ENCODE measurements at regions not wholly inside any gene's neighbourhood (a gene's known extent, or its start where the extent isn't known, plus 50 kb on each side); places are given as distances from the start of the nearest gene placed in this dataset.

DNA sequence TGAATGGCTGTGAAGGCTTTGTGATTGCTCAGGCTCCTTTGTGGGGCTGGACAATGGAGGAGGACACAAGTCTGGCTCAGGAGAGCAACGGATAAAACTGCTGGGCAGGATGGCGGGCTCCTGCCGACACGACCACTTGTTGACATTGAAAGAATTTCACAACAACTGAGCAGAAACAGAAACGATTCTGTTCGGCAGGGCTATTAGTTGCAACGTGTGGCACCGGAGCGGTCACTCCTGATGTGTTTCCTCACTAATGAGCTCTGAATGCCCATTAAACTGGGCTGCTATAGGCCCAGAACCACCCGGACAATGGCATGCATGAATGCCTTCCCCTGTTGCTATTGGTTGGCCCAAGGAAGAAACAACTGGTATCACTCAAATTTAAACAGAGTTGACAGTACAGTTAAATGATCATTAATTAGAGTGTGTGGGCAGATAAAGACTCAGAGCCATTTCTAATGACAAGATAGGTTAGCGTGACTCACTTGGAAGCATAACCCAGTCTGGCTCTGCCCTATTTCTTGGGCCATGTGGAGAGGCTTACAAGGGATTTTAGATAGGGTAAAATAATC lies 142.9 kb downstream of the ASCL1 start:
- DNase-seq = no peak

DNA sequence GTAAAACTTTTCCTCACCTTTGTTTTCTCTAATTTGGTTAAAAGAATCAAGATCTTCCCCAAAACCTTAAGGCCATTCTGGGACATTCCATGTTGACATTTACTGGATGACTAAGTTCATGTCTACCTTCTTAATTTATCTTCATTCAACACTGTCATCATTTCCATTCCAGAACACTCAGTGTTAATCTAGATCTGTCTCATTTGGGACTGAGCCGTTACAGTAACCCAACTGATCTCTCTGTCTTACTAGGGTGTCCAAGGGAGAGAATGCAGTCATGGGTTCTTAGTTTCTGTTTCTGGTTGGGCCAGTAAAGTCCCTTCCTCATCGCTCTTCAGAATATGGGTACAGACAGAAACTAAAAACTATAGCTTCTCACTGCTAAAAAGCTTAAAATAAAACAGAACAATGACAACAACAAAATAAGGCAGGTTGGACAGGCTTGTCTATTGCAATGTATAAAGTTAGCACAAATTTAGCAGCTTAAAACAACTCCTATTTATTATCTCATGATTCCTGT lies 144.8 kb downstream of the ASCL1 start:
- no peak for DNase-seq

DNA sequence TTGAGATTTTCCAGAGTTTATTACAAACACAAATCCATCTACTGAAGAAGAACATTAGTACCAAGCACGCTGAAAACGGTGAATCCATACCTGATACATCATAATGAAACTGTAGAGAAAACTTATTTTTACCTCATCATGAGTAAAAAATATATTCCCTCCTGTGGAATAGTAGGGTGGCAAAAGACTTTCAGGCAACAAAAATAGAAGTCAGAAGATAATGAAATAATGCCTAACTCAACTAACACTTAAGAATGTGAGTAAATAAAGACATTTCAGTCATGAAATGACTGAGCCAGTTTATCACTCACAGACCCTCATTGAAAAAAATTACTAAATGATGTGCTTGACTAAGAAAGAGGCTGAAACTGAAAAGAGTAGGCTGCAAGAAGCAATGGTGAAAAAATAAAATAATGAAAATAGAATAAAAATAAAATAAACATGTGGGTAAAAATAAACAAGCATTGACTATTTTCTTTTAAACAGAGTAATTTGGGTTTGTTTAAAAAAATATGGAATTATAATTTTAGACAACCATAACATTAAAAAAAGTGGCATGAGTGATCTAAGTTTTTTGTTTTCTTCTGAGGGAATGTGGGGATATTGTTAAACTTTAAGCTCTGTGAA lies 148.6 kb downstream of the ASCL1 start:
- no peak for DNase-seq

DNA sequence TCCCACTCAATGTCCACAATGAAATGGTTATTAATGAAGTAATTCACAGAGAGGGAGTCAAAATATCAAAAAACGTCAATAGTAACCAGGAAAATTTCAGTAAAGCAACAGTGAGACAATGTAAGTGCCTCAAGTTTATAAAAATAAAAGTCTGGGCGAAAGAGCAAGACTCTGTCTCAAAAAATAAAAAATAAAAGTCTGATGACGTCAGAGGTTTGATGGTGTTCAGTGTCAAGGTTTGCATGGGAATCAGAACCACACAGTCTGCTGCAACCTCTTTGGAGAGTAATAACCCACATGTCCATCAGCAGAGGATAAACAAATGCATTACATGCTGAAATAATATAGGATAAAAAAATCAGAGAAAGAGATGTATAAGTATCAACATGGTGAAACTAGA lies 152.4 kb downstream of the ASCL1 start:
- no peak for DNase-seq

DNA sequence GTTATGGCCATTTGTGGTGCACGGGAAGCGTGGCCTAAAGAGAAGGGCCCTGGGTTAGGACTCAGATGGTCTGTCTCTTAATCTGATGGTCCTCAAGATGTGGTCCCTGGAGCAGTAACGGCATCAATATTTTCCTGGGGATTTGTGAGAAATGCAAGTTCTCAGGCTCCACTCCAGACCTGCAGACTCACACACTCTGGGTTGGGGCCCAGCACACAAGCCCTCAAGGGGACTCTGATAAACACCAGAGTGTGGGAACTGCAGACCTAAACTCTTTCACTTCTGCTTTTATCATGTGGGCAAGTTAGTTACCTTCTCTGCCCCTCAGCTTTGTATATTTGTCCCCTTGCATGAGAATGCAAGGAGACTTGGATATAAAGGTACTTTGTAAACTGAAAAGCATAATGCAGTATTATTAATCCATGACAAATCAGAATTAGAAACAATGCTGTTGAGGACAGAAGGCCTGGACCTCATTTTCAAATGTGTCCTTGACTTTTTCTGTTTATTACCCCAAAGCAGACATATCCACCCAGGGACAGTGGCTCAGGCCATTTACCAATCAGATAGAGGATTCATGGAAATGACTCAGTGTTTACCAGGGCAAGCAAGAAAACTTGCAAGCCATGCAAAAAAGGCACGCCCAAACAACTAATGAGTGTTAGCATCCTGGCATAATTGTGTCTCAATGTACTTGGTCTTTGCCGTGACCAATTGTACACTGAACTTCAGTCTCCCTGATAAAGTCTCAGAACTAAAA lies 157.0 kb downstream of the ASCL1 start:
- no peak for DNase-seq

DNA sequence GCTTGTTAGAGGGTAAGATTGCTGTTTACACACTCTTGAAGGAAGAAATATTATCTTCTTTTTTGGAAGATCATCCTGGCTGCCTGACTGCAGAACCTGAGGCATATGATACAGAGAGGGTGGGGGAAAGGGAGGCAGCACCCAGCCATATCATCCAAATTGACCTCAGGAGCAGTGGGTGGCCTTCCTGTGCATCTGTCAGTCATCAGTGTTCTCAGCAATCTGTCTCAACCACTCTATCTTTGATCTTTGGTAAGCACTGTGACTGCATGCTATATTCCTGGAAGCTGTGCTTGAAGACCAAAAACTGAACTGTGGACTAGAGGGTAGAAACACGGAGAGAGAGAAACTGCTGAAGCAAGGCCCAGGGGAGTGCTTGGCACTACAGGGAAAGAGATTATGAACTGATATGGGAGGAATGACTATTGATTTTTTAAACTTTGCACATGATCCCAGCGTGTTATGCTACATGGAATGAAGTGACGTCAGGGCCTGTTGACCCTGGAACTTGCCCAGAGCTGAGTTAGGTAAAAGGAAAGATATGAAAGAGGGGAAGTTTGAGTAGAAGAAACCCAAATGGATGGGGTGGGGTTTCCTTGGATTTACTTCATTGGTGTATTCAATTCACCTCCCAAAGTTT lies 171.5 kb downstream of the ASCL1 start:
- no peak for DNase-seq

DNA sequence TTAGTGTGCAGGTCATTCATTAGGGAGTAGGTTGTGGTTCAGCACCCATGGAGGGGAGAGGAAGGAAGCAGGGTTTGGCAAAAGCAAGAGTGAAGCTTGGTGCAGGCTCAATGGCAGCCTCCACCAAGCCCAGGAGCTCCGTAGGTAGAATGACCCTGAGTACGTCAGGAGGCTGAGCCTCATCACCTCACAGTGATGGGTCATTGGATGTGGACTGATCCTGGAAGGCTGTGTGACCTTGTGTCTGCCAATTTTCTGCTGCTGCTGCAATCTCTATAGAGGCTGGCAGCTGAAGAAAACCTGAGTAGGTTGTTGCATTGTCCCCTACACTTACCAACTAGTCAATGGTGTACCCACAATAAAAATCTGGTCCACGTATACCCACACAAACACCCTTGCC lies 173.1 kb downstream of the ASCL1 start:
- DNase-seq = no peak

DNA sequence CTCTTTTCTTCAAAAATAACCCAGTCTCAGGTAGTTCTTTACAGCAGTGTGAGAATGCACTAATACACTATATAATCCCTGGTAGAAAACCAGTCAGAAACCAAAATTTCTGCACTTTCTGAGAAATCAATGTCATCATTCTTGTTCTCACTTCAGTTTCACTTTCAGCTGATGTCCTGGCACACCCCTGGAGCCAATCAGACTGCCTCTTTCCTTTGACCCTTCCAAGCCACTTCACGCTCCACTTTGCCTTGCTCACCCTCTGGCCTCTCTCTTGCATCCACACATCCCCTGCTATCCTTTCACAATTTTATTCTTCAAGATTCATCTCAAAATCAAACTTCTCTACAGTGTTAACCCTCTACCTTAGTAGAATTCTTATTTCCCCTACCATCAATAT lies 181.1 kb downstream of the ASCL1 start:
- no peak for DNase-seq

DNA sequence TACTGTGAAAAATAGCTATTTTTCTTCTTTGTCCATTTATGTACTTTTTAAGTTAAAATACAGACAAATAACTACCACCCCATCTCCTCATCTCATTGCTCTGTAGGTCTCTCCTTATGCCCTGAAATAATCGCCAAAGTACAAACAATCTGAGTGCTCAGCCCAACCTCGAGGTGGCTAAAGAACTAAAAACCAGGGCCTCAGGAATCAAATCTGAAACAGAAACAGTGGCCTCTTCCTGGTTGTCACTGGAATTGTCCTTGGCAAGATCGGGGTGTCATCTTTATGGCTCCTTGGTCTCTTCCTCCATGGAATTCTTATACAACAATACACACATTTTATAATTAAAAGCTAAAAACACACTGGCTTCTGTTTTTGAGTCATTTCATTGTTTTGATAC lies 182.4 kb downstream of the ASCL1 start:
- DNase-seq = no peak

DNA sequence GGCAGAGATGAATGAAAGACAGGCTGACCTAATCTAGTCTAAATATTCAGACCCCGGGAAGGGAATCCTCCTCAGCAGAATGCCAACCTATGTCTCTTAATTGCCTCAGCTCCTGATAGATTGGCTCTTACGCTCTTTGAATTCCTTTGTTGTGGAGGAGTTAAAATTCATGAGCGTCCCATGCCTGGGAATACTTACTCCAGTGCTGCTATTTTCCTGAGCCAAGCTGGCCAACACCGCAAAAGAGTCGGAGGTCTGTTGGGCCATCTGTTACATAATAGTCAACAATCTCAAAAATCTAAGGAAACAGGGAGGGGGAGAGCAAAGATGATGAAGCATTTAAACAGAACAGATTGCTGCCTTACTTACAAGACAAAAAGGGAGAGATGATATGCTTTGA lies 182.8 kb downstream of the ASCL1 start:
- no peak for DNase-seq

DNA sequence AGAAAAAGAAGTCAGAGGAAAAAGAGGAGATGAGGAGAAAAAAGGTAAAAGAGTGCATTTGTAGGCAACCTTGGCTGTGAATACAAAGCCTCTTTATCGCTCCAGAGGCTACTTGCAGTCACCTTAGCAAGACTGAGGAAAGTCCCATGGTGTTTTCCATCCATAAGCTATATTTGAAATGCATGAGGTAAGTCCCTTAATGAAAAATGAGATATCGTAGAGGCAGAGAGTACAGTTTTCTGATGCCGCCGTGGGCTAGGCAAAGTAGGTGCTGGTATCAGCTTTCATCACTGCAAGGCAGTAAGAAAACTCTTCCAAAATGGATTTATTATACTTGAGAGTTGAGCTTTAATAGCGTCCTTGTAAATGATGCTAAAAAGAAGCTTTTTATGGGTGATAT lies 186.8 kb downstream of the ASCL1 start:
- no peak for DNase-seq

DNA sequence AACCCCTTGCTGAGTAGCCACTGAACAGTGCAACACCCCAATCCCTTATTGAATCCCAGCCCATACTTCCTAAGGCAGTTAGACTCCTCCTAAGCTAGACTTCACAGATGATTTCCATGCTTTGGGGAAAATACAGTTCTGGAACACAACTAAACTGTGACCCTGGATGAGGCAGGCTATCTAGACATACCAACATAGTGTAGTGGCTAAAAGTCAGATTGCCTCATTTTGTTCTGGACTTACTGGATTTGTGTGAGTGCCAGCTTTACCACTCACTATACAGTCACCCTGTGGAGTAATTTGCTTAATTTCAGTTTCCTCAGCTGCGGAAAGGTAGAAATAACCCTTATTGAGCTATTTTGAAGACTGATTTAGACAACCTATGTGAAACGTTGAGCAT lies 203.1 kb downstream of the ASCL1 start:
- no peak for DNase-seq

DNA sequence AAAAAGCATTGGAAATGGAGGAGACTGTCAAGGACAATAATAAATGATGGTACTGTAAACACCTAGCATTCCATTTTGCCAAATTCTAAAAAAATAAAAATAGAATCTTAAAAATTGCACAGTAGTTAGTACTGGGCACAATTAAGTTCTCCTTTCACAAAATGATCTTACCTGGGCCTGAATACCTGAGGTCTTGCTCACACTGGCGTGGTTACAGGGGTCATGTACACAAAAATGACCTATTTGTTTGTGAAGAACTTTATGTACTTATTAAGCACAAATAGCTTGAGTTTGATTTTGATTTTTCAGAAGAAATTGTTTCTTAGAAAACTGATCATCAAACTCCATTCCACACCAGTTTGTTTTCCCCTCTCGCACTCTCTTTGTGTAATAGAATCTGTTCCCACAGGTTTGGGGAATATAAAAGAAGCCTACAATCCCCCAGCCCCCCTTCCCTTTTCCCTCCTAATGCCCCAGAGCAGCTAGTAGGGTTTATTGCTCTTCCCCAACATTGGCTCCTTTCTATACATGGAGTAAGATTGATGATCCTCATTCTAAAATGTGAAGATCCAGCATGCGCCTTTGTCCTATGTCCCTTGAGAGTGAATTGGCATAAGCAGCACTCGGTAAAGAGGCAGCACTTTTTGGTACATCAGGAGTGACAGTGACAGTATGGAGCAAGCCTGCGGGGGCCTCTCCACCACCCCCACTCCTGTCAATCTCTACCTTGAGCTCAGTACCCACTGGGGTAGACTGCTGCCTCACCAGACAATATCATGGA lies 204.3 kb downstream of the ASCL1 start:
- no peak for DNase-seq

DNA sequence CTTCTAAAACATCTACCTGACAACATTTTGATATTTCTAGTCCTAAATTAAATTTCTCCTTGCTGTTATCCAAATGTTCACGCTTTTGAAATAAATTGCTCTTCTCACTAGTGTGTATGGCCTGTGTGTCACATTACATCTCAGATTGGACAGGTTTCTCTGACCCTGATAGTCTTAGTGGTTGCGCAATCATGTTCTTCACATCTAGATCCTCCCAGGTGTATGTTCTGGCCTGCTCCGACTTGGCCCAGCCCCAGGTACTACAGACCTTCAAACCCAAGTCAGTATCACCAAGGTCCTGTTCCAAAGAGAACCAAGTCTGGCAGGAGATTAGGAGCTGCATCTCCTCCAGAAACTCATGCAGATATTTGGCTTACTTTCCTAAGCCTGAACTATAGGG lies 209.5 kb downstream of the ASCL1 start:
- no peak for DNase-seq

DNA sequence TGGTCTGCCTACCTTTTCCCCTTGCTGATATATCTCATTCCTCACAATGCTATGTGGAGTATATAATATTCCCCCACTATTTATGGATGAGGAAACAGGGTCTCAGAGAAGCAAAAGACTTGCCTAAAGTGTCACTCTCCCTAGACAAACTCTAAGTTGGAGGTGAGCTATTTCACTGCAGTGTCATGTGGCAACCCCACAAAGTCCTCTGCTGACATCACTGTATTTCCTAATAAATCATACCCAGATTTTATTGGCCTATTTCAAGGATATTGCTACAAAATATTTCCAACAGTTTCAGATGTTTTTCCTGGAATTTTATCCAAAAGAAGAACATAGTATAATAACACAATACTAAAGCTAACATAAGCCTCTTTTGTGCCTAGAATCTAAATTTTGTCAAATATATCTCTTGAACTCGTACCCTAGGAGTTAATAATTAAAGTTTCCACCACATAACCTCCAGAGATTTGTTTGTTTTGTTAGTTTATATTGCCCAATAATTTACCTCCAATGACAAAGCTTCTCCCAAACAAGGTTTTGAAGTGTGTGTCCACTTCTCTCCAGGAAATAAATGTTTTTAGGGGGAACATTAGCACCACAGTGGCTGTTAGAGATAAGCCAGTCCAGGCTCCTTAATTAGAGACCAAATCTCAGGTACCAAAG lies 215.1 kb downstream of the ASCL1 start:
- DNase-seq = no peak

DNA sequence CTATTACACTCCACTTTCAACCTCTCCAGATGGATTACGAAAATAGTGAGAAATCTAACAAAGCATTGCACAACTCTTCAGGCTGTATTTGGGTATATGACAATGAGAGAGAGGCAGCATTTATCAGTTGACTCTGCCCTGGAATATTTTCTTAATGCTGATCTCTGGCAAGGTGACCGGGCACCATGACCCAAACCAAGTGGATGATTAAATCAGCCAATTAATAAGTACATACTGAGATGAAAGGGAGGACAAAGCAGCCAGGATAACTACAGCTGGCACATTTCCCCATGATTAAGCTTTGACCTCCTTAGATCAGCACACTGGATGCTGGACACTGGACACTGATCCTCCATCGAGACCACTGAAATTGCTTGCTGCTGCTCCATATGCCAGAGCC lies 218.2 kb downstream of the ASCL1 start:
- DNase-seq = no peak

DNA sequence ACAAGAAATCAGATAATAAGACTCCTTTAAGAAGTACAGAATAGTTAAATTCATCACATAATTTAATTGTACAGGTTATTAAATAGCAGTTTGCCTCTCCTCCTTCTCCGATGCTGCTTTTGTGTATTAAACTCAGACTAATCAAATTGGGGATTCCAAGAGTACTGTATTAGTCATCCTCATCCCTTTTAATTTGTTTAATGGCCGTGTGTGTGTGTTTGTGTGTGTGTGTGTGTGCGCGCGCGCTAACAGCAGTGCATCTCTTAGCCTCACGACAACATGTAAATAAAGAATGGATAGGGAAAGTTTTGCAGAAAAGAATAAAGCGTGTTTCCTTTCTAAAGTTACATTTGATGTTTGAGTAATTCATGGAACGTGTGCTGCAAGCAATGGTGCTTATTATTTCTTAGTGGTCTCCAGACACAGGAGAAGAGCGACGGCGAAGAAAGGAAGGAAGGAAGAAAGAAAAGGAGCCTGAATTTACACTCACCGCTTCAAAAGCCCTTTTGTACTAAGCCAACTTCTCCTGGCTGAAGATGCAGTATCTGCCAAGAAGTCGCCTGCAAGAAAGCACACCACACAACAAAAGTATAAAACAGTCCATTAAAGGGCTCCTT lies 220.3 kb downstream of the ASCL1 start:
- DNase-seq = no peak

DNA sequence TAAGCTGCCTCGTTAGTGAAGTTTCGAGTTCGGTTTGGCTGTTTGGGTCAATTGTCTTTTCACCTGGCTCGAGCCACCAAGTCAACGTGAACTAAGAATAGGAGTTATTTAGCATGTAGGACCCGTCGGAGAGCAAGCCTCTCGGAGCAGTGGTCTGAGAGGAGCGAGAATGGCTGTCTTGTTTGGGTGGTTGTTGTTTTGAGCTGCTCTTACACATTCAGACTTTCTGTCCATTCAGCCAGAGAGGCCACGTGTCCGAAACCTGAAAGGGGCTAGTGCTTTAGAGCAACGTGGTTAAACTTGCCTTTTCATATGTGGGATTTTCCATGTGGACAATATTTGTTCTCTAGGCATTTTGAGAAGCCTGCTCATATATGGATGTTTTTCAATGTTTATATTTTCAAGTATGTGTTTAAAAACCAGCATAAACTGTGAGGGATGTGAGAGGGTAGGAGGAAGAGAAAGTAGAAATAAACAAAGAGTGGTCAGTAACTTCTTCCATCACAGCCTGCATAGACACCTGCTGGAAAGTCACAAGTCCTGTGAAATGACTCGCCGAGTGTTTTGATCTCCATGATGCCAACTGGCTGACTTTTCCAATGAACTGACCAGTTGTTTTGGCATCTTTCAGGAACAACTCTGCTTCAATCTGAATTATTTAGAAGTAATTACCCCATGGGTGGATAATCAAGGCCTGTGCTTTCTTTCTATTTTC lies 221.0 kb downstream of the ASCL1 start:
- DNase-seq = no peak

DNA sequence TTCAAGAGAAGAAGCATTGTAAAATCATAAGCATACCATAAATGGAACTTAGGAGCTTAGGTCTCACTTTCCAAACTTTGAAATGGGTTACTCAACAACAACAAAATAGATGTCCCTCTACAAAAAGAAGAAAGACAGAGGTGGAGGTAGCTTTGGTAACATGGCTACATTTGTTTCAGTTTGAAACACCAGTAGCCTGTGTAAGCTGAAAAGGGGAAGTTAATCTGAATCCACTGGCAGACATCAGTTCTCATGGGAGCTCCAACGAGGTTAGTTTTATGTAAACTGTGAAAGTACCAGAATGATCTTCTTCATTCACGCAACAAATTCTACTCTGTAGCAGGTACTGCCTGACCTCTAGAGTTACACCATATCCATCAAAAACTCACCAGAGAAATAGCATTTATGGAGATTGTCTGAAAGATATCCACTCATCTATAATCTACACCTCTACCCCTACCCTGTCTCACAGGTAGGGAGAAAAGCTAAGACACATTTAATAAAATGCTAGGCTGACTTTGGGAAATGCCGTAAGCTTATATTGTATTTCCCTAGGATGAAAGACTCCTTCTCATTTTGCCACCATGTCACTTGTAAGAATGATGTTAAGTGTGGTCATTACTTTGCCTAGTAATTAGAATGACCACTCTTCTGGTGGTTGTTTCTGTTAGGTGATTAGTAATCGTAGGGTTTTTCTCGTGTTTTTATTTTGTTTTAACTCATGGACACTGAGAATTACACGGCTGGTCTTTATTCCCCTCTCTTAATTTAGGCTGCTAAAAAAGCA lies 224.1 kb downstream of the ASCL1 start:
- DNase-seq = no peak

DNA sequence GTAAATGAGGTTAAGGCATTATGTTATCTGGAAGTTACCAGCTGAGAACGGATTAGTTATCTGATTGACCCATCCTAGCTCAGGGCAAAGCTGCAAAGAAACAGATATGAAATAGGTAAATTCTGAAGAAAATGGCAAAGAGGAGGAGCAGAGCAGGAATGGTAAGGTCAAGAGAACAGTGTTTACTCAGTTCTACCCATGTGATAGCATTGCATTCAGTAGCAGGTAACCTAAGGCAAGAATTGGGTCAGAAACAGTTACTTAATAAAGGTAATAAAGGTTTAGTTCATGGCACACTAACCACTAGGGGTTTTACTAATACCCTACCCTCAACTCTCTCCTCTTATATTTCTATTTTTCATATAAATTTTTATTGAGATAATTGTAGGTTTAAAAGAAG lies 224.8 kb downstream of the ASCL1 start:
- no peak for DNase-seq

DNA sequence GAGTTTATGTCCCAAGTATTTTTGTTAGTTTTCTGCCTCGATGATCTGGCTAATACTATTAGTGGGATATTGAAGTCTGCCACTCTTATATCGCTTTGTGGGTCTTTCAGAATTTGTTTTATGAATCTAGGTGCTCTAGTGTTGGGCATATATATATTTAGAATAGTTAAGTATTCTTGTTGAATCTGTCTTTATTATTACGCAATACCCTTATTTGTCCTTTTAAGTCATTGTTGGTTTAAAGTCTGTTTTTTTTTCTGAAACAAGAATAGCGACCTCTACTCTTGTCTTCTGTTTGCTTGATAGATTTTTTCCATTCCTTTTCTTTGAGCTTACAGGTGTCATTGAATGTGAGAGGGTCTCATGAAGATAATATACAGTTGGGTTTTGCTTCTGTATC lies 239.0 kb downstream of the ASCL1 start:
- no peak for DNase-seq
